ENCODE measurements at regions not wholly inside any gene's neighbourhood (a gene's known extent, or its start where the extent isn't known, plus 50 kb on each side); places are given as distances from the start of the nearest gene placed in this dataset.

DNA sequence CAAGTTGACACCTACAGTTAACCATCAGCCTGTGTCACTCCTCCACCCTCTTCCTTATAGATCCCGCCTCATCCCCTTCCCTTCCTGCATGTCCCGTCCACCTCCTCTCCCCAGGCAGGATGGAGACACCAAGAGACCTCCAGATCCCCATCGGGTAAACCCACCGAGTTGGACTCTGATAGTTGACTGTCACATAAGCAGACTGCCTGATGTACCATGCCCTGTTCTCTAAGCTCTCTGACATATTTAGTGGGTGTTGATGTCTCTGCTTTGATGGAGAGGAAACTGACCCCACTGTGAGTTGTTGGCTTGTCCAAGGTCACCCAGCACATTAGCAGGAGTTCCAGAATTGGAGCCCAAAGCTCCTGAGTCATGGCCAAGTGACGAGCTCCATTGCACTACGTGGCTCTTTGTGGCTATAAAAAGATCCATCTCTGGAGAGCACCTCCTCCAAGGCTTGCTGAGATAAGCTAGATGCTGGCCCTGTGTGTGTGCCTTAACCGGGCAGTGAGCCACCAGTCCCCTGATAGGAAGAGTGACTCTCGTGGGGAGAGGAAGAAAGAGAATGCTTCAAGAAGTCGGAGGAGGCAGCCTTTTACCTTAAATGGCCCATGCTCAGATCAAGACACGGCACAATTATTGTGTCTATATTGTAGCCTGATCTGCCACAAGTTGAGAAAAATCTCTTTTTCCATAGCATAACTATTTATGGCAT is 236.0 kb upstream of the ECI2 start:
- H3K4me1 Mint-ChIP-seq: no peaks in the 10 kb centered on the region
- intact Hi-C loops (cut with micrococcal nuclease): no loop called here
- DNase-seq: no peak
- H3K36me3 Mint-ChIP-seq (ENCODE audit: low read depth): no peaks in the 10 kb centered on the region
- no peaks in the 10 kb centered on the region for H3K9me3 Mint-ChIP-seq
- H3K4me3 Mint-ChIP-seq: no peak overlapping the region
- no peak overlapping the region for H3K27ac Mint-ChIP-seq
- H3K27me3 Mint-ChIP-seq: no peaks in the 10 kb centered on the region

DNA sequence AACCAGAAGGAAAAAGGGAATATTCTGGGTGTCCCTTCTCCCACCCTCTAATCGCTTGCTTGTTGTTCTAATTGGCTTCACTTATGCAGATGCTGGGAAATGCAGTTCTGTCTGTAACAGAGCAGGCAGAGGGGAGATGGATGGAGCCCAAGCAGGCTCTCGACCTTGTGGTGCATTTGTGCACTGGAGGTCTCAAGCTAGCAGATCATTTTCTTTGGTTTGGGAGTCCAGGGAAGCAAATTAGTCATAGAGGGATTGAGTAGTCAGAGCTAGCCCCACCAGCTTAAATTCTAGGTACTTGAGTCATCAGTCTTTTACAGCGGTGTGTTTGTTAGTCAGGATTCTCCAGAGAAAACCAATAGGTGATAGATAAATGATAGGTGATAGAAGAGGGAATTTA is 234.7 kb upstream of the ECI2 start:
- no peaks in the 10 kb centered on the region for H3K9me3 Mint-ChIP-seq

DNA sequence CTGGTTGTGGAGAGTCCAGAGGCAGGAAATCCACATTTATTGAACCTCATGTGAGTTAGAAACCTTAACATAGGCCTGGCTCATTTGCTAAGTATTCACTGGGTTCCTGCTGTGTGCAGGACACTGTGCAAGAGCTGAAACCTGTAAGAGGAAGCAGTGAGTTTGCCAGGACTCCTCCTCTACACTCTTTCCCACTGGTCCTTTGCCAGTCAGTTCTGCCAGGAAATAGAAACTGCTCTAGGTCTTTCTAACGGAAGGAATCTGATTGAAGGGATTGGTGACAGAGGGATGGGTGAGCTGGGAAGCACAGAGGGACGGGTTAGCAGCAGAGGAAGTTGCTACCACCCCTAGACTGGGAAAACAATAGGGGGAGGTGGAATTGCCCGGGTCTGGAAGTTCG is 234.2 kb upstream of the ECI2 start:
- H3K4me1 Mint-ChIP-seq: no peaks in the 10 kb centered on the region
- H3K4me3 Mint-ChIP-seq: no peak overlapping the region
- intact Hi-C loops (cut with micrococcal nuclease): no loop called here
- no peaks in the 10 kb centered on the region for H3K36me3 Mint-ChIP-seq (ENCODE audit: low read depth)
- H3K27me3 Mint-ChIP-seq: no peaks in the 10 kb centered on the region
- no peak for DNase-seq
- no peak overlapping the region for H3K27ac Mint-ChIP-seq
- H3K9me3 Mint-ChIP-seq: no peaks in the 10 kb centered on the region

More for the DNA sequence above, 234.7 kb upstream of the ECI2 start:
- intact Hi-C loops (cut with micrococcal nuclease): no loop called here
- DNase-seq: no peak
- no peaks in the 10 kb centered on the region for H3K27me3 Mint-ChIP-seq
- H3K4me1 Mint-ChIP-seq: no peaks in the 10 kb centered on the region
- H3K27ac Mint-ChIP-seq: no peak overlapping the region
- H3K4me3 Mint-ChIP-seq: no peak overlapping the region
- no peaks in the 10 kb centered on the region for H3K36me3 Mint-ChIP-seq (ENCODE audit: low read depth)

DNA sequence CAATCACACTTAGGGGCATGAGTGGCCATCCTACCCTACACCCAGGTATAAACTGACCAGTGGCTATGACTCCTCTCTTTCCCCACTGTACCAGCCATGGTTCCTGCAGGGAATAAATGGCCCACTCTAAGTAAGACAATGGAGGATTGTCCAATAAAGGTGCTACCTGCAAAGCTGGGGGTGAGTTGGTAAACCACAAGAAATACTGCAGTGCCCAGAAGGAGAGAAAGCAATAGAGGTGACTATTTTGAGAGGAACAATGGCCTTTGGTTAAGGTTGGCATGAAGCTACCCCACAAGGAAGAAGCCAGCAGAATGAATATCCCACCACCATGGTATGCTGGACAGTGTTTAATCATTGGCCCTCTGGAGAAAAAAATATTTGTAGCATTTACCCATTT is 233.3 kb upstream of the ECI2 start:
- H3K27me3 Mint-ChIP-seq: no peaks in the 10 kb centered on the region
- intact Hi-C loops (cut with micrococcal nuclease): no loop called here
- H3K4me3 Mint-ChIP-seq: no peak overlapping the region
- no peak for DNase-seq
- H3K9me3 Mint-ChIP-seq: no peaks in the 10 kb centered on the region
- no peak overlapping the region for H3K27ac Mint-ChIP-seq
- no peaks in the 10 kb centered on the region for H3K36me3 Mint-ChIP-seq (ENCODE audit: low read depth)
- H3K4me1 Mint-ChIP-seq: no peaks in the 10 kb centered on the region

DNA sequence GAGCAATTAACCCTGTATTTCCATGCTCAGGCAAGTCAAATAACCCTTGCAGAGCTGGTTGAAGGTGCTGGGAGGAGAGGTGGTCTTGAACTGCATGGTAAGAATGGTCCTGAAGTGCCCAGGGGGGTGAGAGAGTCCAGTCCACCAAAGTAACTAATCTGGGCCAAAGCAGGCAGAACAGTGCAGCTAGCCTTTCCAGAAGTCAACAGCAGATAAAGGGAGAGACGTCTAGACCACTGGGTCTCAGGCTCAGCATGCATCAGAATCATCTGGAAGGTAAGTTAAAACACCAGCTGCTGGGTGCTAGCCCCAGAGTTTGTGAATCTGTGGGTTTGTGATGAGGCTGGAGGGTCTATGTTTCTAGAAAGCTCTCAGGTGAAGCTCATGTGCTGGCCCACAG is 232.3 kb upstream of the ECI2 start:
- intact Hi-C loops (cut with micrococcal nuclease): no loop called here
- no peaks in the 10 kb centered on the region for H3K9me3 Mint-ChIP-seq
- H3K36me3 Mint-ChIP-seq (ENCODE audit: low read depth): no peaks in the 10 kb centered on the region
- H3K4me3 Mint-ChIP-seq: no peak overlapping the region
- no peak for DNase-seq
- no peaks in the 10 kb centered on the region for H3K27me3 Mint-ChIP-seq
- H3K27ac Mint-ChIP-seq: no peak overlapping the region
- no peaks in the 10 kb centered on the region for H3K4me1 Mint-ChIP-seq

DNA sequence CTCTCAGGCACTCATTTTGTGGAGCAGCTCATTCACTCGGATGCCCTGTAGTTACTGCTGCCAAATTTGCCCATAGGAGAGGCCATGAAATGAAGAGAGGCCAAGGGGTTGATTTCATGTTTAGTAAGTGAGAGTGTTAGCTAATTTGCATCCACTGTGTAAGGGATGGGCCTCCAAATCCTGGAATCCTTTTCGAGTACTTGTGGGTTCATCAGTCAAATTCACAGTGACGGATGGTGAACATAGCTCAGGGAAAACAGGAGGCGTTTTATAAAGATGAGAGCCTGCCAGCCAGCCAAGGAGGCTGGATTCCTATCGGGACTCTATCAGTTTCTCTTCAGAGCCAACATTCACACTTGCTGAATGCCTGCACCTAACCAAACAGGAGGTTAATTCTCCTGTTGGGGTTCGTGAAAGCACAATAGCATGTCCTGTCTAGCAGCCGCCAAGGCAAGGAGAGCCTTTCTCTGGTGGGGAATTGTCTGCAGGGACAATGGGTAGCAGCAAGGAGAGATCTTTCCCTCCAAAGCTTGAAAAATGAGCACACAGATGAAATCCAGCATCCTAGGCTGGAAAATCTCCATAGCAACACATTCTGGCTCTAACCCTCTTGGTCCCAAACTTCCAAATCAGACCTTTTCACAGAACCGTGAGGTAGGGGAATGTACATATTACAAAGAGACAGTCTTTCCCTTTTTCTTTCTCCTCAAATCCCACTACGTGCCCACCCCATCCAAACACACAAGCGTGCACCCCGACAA is 231.4 kb upstream of the ECI2 start:
- no peak overlapping the region for H3K27ac Mint-ChIP-seq
- H3K9me3 Mint-ChIP-seq: no peaks in the 10 kb centered on the region
- DNase-seq: no peak
- no peaks in the 10 kb centered on the region for H3K36me3 Mint-ChIP-seq (ENCODE audit: low read depth)
- H3K4me1 Mint-ChIP-seq: no peaks in the 10 kb centered on the region
- intact Hi-C loops (cut with micrococcal nuclease): no loop called here
- H3K27me3 Mint-ChIP-seq: no peaks in the 10 kb centered on the region
- H3K4me3 Mint-ChIP-seq: no peak overlapping the region

DNA sequence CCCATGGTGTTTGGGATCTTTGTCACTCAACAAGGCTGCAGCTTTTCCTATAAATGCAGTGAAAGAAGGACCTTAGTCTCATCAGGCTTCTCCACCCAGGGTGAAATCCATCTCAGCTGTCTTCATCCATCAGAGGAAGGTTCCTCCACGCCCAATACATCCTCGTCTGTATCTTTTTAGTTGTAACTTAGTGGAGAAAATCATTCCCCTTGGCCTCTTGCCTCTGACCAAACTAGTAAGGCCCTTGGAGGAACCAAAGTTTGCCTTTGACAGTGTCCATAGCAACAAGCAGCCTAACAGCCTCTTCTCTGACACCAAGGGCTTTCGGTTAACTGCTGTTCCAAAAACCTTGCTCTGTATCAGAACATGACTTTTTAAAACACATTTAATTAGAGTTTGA is 230.3 kb upstream of the ECI2 start:
- Mint-ChIP-seq H3K9me3 (no peaks in the 10 kb centered on the region), H3K27ac (no peak overlapping the region), H3K4me1 (no peaks in the 10 kb centered on the region), H3K27me3 (no peaks in the 10 kb centered on the region), H3K4me3 (no peak overlapping the region), H3K36me3 (ENCODE audit: low read depth) (no peaks in the 10 kb centered on the region)
- intact Hi-C loops (cut with micrococcal nuclease): no loop called here
- no peak for DNase-seq

DNA sequence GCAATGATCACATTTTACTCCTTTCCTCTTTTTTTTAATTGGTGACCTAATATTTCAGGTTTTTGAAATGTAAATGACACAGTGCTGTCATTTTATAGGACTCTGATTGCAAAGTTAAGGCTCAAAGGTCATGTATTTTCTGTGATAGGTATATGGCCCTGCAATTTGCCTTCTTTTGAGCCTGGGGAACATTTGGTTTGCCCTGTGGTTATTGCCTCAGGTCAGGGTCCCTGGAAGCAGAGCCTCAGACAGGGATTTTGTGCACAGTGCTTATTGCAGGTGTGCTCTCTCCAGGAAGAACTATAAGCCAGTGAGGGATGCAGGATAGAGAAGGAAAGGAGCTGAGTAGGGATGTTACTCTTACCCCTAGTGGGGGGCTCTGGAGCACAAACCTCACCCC is 229.3 kb upstream of the ECI2 start:
- intact Hi-C loops (cut with micrococcal nuclease): loop anchor here (5.0 kb wide), 1 partner anchor 302 kb away; no protein-coding TSS in a partner anchor
- Mint-ChIP-seq H3K4me3 (no peak overlapping the region), H3K4me1 (no peaks in the 10 kb centered on the region), H3K27ac (no peak overlapping the region), H3K9me3 (no peaks in the 10 kb centered on the region), H3K27me3 (no peaks in the 10 kb centered on the region), H3K36me3 (ENCODE audit: low read depth) (no peaks in the 10 kb centered on the region)
- no peak for DNase-seq

DNA sequence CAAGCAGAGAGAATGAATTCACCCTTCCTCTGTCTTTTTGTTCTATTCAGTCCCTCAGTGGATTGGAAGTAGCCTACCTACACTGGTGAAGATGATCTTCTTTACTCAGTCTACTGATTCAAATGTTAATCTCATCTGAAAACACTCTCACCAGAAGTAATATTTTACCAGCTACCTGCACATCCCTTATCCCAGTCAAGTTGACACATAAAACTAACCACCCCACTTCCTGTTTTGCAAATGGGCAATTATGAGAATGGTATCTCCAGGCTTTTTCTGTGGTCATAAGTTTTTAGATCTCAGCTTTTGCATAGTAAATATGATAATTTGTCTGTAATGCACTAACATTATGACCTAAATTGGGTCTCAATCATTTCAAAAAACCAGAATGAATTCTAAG is 228.8 kb upstream of the ECI2 start:
- Mint-ChIP-seq H3K4me3 (no peak overlapping the region), H3K27me3 (no peaks in the 10 kb centered on the region), H3K9me3 (no peaks in the 10 kb centered on the region), H3K4me1 (no peaks in the 10 kb centered on the region), H3K36me3 (ENCODE audit: low read depth) (no peaks in the 10 kb centered on the region), H3K27ac (no peak overlapping the region)
- intact Hi-C loops (cut with micrococcal nuclease): loop anchor here (5.0 kb wide), 1 partner anchor 302 kb away; no protein-coding TSS in a partner anchor
- DNase-seq: no peak

DNA sequence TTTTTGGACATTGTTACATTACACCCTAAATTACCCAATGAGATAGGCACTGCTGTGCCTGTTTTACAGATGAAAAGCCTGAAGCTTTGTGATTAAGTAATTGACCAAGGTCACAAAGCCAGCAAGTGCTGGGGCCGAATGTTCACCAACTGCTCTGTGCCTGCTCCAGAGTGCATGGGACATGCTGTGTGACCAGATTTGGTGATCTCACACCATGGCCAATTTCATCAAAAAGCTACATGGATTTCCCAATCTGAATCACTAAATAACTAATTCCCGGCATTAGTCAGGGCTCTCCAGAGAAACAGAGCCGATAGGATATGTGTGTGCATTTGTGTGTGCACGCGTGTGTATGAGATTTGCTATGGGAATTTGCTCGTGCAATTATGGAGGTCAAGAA is 228.3 kb upstream of the ECI2 start:
- Mint-ChIP-seq H3K4me1 (no peaks in the 10 kb centered on the region), H3K36me3 (ENCODE audit: low read depth) (no peaks in the 10 kb centered on the region), H3K4me3 (no peak overlapping the region), H3K27me3 (no peaks in the 10 kb centered on the region), H3K27ac (no peak overlapping the region), H3K9me3 (no peaks in the 10 kb centered on the region)
- intact Hi-C loops (cut with micrococcal nuclease): loop anchor here (5.0 kb wide), 1 partner anchor 301 kb away; no protein-coding TSS in a partner anchor
- DNase-seq: no peak

DNA sequence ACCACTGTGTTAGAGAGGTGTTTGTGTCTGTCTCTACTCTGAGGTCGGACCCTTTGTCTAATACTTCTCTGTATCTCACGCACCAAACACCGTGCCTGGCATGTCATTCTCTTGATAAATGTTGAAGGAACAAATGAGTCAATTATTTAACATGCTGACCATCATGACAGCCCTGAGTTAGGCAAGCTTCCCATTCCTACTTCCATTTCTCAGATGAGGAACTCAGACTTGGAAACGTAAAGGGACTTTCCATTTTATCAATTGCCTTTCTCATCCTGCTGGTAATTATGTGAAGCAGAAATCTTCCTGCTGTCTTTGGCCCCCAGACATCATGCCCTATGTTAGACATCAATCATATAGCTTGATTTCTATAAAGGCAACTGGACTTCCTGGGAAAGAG is 227.0 kb upstream of the ECI2 start:
- Mint-ChIP-seq H3K27me3 (no peaks in the 10 kb centered on the region), H3K4me3 (no peak overlapping the region), H3K4me1 (no peaks in the 10 kb centered on the region), H3K9me3 (peaks cover 4% of the 10 kb centered on the region), H3K36me3 (ENCODE audit: low read depth) (no peaks in the 10 kb centered on the region), H3K27ac (no peak overlapping the region)
- intact Hi-C loops (cut with micrococcal nuclease): loop anchor here (5.0 kb wide), 1 partner anchor 300 kb away; no protein-coding TSS in a partner anchor
- DNase-seq: no peak

DNA sequence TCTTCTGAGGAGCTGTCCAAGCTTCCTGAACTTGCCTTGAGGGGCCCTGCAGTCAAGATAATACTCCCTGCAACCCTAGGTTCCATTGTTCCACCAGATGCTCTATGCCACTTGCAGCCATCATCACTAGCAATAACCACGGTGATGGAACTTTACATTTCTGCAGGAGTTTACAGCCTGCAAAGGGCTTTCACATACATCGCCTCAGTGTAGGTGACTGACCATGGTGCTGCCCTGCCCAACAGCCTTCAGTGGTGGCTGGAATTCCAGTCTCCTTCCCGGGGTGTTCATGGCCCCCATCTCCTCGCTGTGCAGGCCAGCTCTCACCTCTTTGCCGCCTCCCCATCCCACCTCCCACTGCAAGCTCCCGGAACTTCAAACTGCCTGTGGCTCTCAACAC is 225.5 kb upstream of the ECI2 start:
- no peak overlapping the region for H3K27ac Mint-ChIP-seq
- no peaks in the 10 kb centered on the region for H3K4me1 Mint-ChIP-seq
- intact Hi-C loops (cut with micrococcal nuclease): loop anchor here (5.0 kb wide), 1 partner anchor 299 kb away; no protein-coding TSS in a partner anchor
- no peaks in the 10 kb centered on the region for H3K27me3 Mint-ChIP-seq
- H3K9me3 Mint-ChIP-seq: peaks cover 8% of the 10 kb centered on the region
- no peak overlapping the region for H3K4me3 Mint-ChIP-seq
- DNase-seq: no peak
- no peaks in the 10 kb centered on the region for H3K36me3 Mint-ChIP-seq (ENCODE audit: low read depth)

DNA sequence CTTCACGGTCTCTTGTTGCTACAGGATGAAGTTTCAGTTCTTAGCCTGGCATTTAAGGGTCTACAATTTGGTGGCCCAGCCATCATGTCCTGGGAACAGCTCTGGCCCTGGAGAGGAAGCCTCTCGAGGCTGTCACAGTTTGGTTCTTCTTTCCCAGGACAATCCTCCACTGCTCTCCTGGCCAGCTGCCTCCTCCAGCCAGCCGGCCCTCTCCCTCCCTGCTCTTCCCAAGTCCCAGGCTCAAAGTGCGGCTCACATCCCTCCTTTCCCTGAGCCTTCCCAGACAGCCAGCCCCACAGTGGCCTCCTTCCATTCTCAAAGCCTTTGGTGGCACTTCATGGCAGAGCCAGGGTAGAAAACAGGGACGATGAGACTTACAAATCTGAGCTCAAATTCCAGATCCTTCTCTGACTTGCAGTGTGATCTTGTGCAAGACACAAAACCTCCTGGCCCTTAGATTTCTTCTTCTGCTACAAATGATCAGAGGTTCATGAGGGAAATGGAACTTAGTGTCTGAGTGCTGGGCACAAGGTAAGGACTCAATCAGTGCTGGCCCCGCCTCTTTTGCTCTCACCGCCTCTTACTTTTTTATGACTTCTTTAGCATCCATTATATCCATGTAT is 223.8 kb upstream of the ECI2 start:
- Mint-ChIP-seq H3K36me3 (ENCODE audit: low read depth) (no peaks in the 10 kb centered on the region), H3K27ac (no peak overlapping the region), H3K9me3 (peaks cover 8% of the 10 kb centered on the region), H3K4me1 (no peaks in the 10 kb centered on the region), H3K27me3 (no peaks in the 10 kb centered on the region), H3K4me3 (no peak overlapping the region)
- intact Hi-C loops (cut with micrococcal nuclease): no loop called here
- no peak for DNase-seq

DNA sequence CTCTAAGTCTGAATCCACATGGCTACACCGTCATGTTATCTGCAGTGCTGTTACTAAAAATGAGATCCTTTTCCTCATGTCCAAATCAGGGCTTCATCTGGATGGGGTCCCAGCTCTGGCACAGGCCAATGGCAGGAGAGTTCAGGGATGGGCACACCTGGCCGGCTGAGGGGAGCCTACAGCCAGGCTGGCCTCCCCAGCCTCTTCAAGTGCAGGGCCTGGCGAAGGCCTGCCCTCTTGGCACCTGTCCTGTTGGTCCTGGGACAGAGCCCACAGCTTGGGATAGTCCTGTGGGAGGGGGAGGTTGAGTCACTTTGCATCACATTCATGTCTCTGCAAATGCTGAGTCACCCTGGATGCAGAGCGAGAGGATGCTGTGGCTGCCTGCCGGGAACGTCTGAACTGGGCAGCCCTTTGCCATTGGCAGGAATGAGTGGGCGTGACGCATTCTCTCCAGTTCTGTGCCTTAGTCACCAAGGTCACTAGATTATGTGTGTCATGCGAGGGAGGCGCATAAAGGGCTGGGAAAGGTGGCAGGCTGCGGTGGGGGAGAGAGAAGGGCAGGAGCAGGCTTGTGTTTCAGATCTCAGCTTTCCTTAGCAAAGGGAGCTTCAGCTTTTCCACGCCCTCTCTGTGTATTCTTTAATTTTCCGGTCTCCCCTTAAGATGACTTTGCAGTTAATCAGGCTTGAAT is 223.2 kb upstream of the ECI2 start:
- intact Hi-C loops (cut with micrococcal nuclease): no loop called here
- Mint-ChIP-seq H3K4me1 (no peaks in the 10 kb centered on the region), H3K4me3 (no peak overlapping the region), H3K27ac (no peak overlapping the region), H3K9me3 (peaks cover 8% of the 10 kb centered on the region), H3K36me3 (ENCODE audit: low read depth) (no peaks in the 10 kb centered on the region), H3K27me3 (no peaks in the 10 kb centered on the region)
- DNase-seq: no peak
